H1 (cell line): ENCODE measurements at regions not wholly inside any gene's neighbourhood (a gene's known extent, or its start where the extent isn't known, plus 50 kb on each side); places are given as distances from the start of the nearest gene placed in this dataset.

Source experiments
- CTCF ChIA-PET: fragments of 300-600 bp; sonication (Branson Sonifier 250); formaldehyde crosslinking; loops from one replicate; lab custom pipeline; 2021; ENCODE audit not compliant: partially characterized antibody; lab: Charles Lee
- POLR2A ChIA-PET: fragments of 300-600 bp; sonication (Branson Sonifier 250); formaldehyde crosslinking; loops from one replicate; lab custom pipeline; 2021; ENCODE audit warnings: inconsistent platforms; ENCODE audit not compliant: partially characterized antibody; lab: Charles Lee
- DNase-seq, 2 experiments: peaks; one replicate each; pipeline versions ENCODE4 v3.0.0 to v3.0.0-alpha.2; 2010 to 2022; ENCODE audit warnings: low spot score in 2 of 2, low read depth in 1 of 2, mixed read lengths in 1 of 2
- FAIRE-seq: peaks from 2 replicates; lab custom pipeline; 2011; peaks lifted over from hg19 to GRCh38; lab: Jason Lieb, UNC
- H2AFZ ChIP-seq: 2 replicates; pipeline ENCODE4 v1.8.1; 2012; ENCODE audit warnings: low read length, inconsistent platforms
- H2AK5ac ChIP-seq: 2 replicates; pipeline ENCODE4 v1.6.1; 2013; ENCODE audit warnings: low read depth, low read length
- H2BK120ac ChIP-seq: replicated peaks from 2 replicates; pipeline ENCODE3; 2013; ENCODE audit warnings: low read depth, low read length, inconsistent platforms
- H2BK12ac ChIP-seq: 2 replicates; pipeline ENCODE4 v1.6.1; 2013; ENCODE audit warnings: low read depth, low read length
- H2BK15ac ChIP-seq: 2 replicates; pipeline ENCODE4 v1.6.1; 2013; ENCODE audit warnings: low read length
- H2BK20ac ChIP-seq: 2 replicates; pipeline ENCODE4 v1.6.1; 2013; ENCODE audit warnings: low read length
- H2BK5ac ChIP-seq: 2 replicates; pipeline ENCODE4 v1.6.1; 2013; ENCODE audit warnings: low read depth, low read length
- H3K14ac ChIP-seq: 2 replicates; pipeline ENCODE4 v1.6.1; 2013; ENCODE audit warnings: inconsistent platforms; ENCODE audit not compliant: insufficient read length
- H3K18ac ChIP-seq: 2 replicates; pipeline ENCODE4 v1.6.1; 2013; ENCODE audit warnings: low read length; ENCODE audit errors: extremely low read depth
- H3K23ac ChIP-seq: 2 replicates; pipeline ENCODE4 v1.6.1; 2013; ENCODE audit warnings: inconsistent platforms; ENCODE audit not compliant: insufficient read length
- H3K23me2 ChIP-seq: 2 replicates; pipeline ENCODE4 v1.6.1; 2013; ENCODE audit warnings: low read depth, low read length
- H3K27ac ChIP-seq: 2 replicates; pipeline ENCODE4 v1.6.1; 2011; ENCODE audit warnings: low read depth, low read length, inconsistent platforms
- H3K27me3 ChIP-seq, 4 experiments: replicated peaks in 1 of 4; 1 replicate in 1 of 4; 2 replicates in 3 of 4; pipeline versions ENCODE4 v1.6.1 to v1.8.1; 2011 to 2013; ENCODE audit warnings: low read length in 3 of 4, mild to moderate bottlenecking in 3 of 4, inconsistent platforms in 2 of 4, mixed read lengths in 2 of 4, moderate library complexity in 1 of 4; ENCODE audit not compliant: control insufficient read depth in 3 of 4, insufficient read depth in 3 of 4; ENCODE audit errors: extremely low read depth in 1 of 4
- H3K36me3 ChIP-seq, 4 experiments: 2 replicates each; pipeline versions ENCODE4 v1.6.1 to v1.8.1; 2011 to 2013; ENCODE audit warnings: mild to moderate bottlenecking in 4 of 4, low read length in 3 of 4, moderate library complexity in 2 of 4, control low read depth in 1 of 4, inconsistent platforms in 1 of 4; ENCODE audit not compliant: insufficient read depth in 4 of 4, control insufficient read depth in 2 of 4
- H3K4ac ChIP-seq: replicated peaks from 2 replicates; pipeline ENCODE3; 2013; ENCODE audit warnings: low read length, low read depth, mixed read lengths, inconsistent platforms; ENCODE audit not compliant: insufficient read length
- H3K4me1 ChIP-seq, 4 experiments: replicated peaks in 1 of 4; 1 replicate in 1 of 4; 2 replicates in 3 of 4; pipeline versions ENCODE4 v1.6.1 to v1.8.1; 2011 to 2013; ENCODE audit warnings: low read length in 3 of 4, inconsistent platforms in 2 of 4, mixed read lengths in 1 of 4; ENCODE audit not compliant: insufficient read depth in 4 of 4, control insufficient read depth in 3 of 4
- H3K4me2 ChIP-seq, 2 experiments: 2 replicates each; pipeline versions ENCODE4 v1.6.1 to v1.8.1; 2011 to 2013; ENCODE audit warnings: low read depth in 2 of 2, low read length in 2 of 2, control low read depth in 1 of 2, inconsistent platforms in 1 of 2, mild to moderate bottlenecking in 1 of 2; ENCODE audit not compliant: insufficient read depth in 1 of 2
- H3K4me3 ChIP-seq, 4 experiments: fragments of 200-600, 300-600 bp in 1 of 4; sonication (generic), shearing (Covaris generic), sonication (Bioruptor Twin) in 1 of 4; 2 replicates each; pipeline versions ENCODE4 v1.5.1 to v1.8.1; 2011 to 2016; ENCODE audit warnings: low read length in 4 of 4, low read depth in 3 of 4, control low read depth in 2 of 4, inconsistent platforms in 2 of 4, mild to moderate bottlenecking in 2 of 4, mixed read lengths in 1 of 4, moderate library complexity in 1 of 4; ENCODE audit not compliant: insufficient read depth in 2 of 4; ENCODE audit errors: extremely low read depth in 1 of 4
- H3K56ac ChIP-seq: replicated peaks from 2 replicates; pipeline ENCODE3; 2013; ENCODE audit warnings: low read depth, mild to moderate bottlenecking, mixed read lengths, low read length, inconsistent platforms; ENCODE audit not compliant: insufficient read length
- H3K79me1 ChIP-seq: 2 replicates; pipeline ENCODE4 v1.6.1; 2013; ENCODE audit warnings: low read depth, low read length, control low read depth
- H3K79me2 ChIP-seq, 2 experiments: 2 replicates each; pipeline versions ENCODE4 v1.6.1 to v1.8.1; 2012 to 2013; ENCODE audit warnings: low read length in 2 of 2, mild to moderate bottlenecking in 2 of 2, inconsistent platforms in 1 of 2; ENCODE audit not compliant: insufficient read depth in 2 of 2, control insufficient read depth in 1 of 2
- H3K9ac ChIP-seq, 4 experiments: replicated peaks in 1 of 4; 1 replicate in 1 of 4; 2 replicates in 3 of 4; pipeline versions ENCODE4 v1.6.1 to v1.8.1; 2011 to 2013; ENCODE audit warnings: low read depth in 3 of 4, low read length in 3 of 4, control low read depth in 2 of 4, mild to moderate bottlenecking in 2 of 4, moderate library complexity in 2 of 4, inconsistent platforms in 1 of 4; ENCODE audit errors: extremely low read depth in 1 of 4
- H3K9me3 ChIP-seq, 2 experiments: 2 replicates each; pipeline versions ENCODE4 v1.6.1 to v1.8.1; 2012 to 2013; ENCODE audit warnings: mild to moderate bottlenecking in 2 of 2, moderate library complexity in 2 of 2, control low read depth in 1 of 2, inconsistent platforms in 1 of 2, low read depth in 1 of 2, low read length in 1 of 2, mixed read lengths in 1 of 2; ENCODE audit not compliant: insufficient read depth in 2 of 2
- H4K20me1 ChIP-seq, 2 experiments: replicated peaks in 1 of 2; 2 replicates each; pipeline versions ENCODE3 to v1.8.1; 2011 to 2013; ENCODE audit warnings: inconsistent platforms in 2 of 2, low read length in 2 of 2, mild to moderate bottlenecking in 1 of 2; ENCODE audit not compliant: insufficient read depth in 2 of 2, control insufficient read depth in 1 of 2
- H4K5ac ChIP-seq: 2 replicates; pipeline ENCODE4 v1.6.1; 2013; ENCODE audit warnings: low read length, low read depth, mixed read lengths, inconsistent platforms; ENCODE audit not compliant: insufficient read length
- H4K8ac ChIP-seq: 2 replicates; pipeline ENCODE4 v1.8.0; 2013; ENCODE audit warnings: mild to moderate bottlenecking, moderate library complexity, low read length, inconsistent platforms; ENCODE audit not compliant: insufficient read depth; ENCODE audit errors: extremely low read depth
- H4K91ac ChIP-seq: replicated peaks from 2 replicates; pipeline ENCODE3; 2013; ENCODE audit warnings: low read length, mixed read lengths, inconsistent platforms; ENCODE audit not compliant: insufficient read length
- BRCA1 ChIP-seq: IDR thresholded peaks from 2 replicates; pipeline ENCODE4 v1.6.1; 2012; ENCODE audit warnings: low read depth, low read length, improper control_type of control experiment
- CEBPB ChIP-seq: IDR thresholded peaks from 2 replicates; pipeline ENCODE4 v1.6.1; 2012; ENCODE audit warnings: low read depth, low read length
- CHD2 ChIP-seq: IDR thresholded peaks from 2 replicates; pipeline ENCODE4 v1.6.1; 2012; ENCODE audit warnings: low read length, improper control_type of control experiment
- CREB1 ChIP-seq: IDR thresholded peaks from 2 replicates; pipeline ENCODE4 v1.6.1; 2012; ENCODE audit warnings: inconsistent platforms
- E2F6 ChIP-seq: IDR thresholded peaks from 2 replicates; pipeline ENCODE4 v1.6.1; 2012; ENCODE audit warnings: inconsistent platforms
- EZH2 ChIP-seq: fragments of 200-600 bp; sonication (generic); IDR thresholded peaks from 2 replicates; pipeline ENCODE4 v1.7.1; 2012; ENCODE audit warnings: low read depth, mild to moderate bottlenecking, moderate library complexity, low read length, inconsistent platforms; ENCODE audit not compliant: severe bottlenecking
- GABPA ChIP-seq: IDR thresholded peaks from 2 replicates; pipeline ENCODE4 v1.6.1; 2011; ENCODE audit warnings: mild to moderate bottlenecking, low read length, moderate library complexity, borderline replicate concordance; ENCODE audit not compliant: insufficient read depth
- POLR2A ChIP-seq, 2 experiments: IDR thresholded peaks; 1 replicate in 1 of 2; 2 replicates in 1 of 2; pipeline ENCODE4 v1.6.1; 2011; ENCODE audit warnings: low read depth in 2 of 2, low read length in 2 of 2, mild to moderate bottlenecking in 2 of 2; ENCODE audit errors: control extremely low read depth in 1 of 2
- POLR2AphosphoS5 ChIP-seq: IDR thresholded peaks from 2 replicates; pipeline ENCODE4 v1.6.1; 2011; ENCODE audit warnings: low read depth, low read length
- POU5F1 ChIP-seq: IDR thresholded peaks from 2 replicates; pipeline ENCODE4 v1.6.1; 2011; ENCODE audit warnings: low read depth, mild to moderate bottlenecking, low read length, moderate library complexity
- SP2 ChIP-seq: IDR thresholded peaks from 2 replicates; pipeline ENCODE4 v1.6.1; 2012; ENCODE audit warnings: mild to moderate bottlenecking, low read length, inconsistent platforms
- TAF1 ChIP-seq: IDR thresholded peaks from 2 replicates; pipeline ENCODE4 v1.6.1; 2011; ENCODE audit warnings: mild to moderate bottlenecking, low read depth, low read length
- TAF7 ChIP-seq: optimal IDR thresholded peaks from 2 replicates; pipeline ENCODE3; 2011; ENCODE audit warnings: low read depth, mild to moderate bottlenecking, inconsistent platforms, low read length, moderate library complexity, borderline replicate concordance
- TBP ChIP-seq: IDR thresholded peaks from 2 replicates; pipeline ENCODE4 v1.6.1; 2011; ENCODE audit warnings: low read depth, low read length, improper control_type of control experiment
- WGBS, 2 experiments: shearing (Covaris generic) in 1 of 2; methylation state at CpG; one replicate each; pipeline versions ENCODE4 v1.1.6 to v1.1.7; 2013 to 2015; ENCODE audit warnings: low lambda C conversion rate in 2 of 2, mixed read lengths in 2 of 2, inconsistent platforms in 1 of 2, low coverage in 1 of 2, missing lambda C conversion rate in 1 of 2; ENCODE audit not compliant: insufficient replicate concordance in 2 of 2, insufficient coverage in 1 of 2, insufficient read length in 1 of 2; ENCODE audit errors: extremely low coverage in 1 of 2, missing lambda C conversion rate in 1 of 2; 5-methylcytosine and 5-hydroxymethylcytosine counted together

GRCh38 chr2:129256642-129257041 is 722.8 kb upstream of the RAB6C start:
- no peak overlapping the region for H3K4ac ChIP-seq
- no peak overlapping the region for H2BK15ac ChIP-seq
- POLR2A ChIA-PET: interaction anchor here (1.1 kb wide), 1 partner anchor 58 kb away, joined by 3 read pairs; no protein-coding TSS in a partner anchor
- CTCF ChIA-PET: interaction anchor here (0.8 to 1.6 kb wide), 3 partner anchors 9 to 141 kb away, joined by 3 to 4 read pairs (median 3); no protein-coding TSS in a partner anchor
- no peak overlapping the region for H4K91ac ChIP-seq
- no peaks in the 10 kb centered on the region for H3K4me1 ChIP-seq
- DNase-seq (no peak), FAIRE-seq (no peak)
- no peak overlapping the region for H2BK12ac ChIP-seq
- no peak overlapping the region for H4K5ac ChIP-seq
- no peaks in the 10 kb centered on the region for H3K36me3 ChIP-seq
- no peak overlapping the region for H3K4me2 ChIP-seq
- no peaks in the 10 kb centered on the region for H3K79me2 ChIP-seq
- H3K4me3 ChIP-seq: no peak overlapping the region
- TF ChIP-seq TAF7 (no peak), CEBPB (no peak), SP2 (no peak), CHD2 (no peak), BRCA1 (no peak), POU5F1 (no peak), E2F6 (no peak), TBP (no peak), CREB1 (no peak), GABPA (no peak), TAF1 (no peak), POLR2A (IDR thresholded peaks at IDR 0.05; ENCODE audit: control extremely low read depth in 1 of 2, low read depth in 2 of 2, low read length in 2 of 2) (no peak), POLR2AphosphoS5 (no peak), EZH2 (no peak)
- no peak overlapping the region for H3K18ac ChIP-seq
- peaks cover 13% of the 10 kb centered on the region; the same call in 1 of the 2 replicates for H3K23me2 ChIP-seq
- WGBS, 2 experiments: 100% methylated on average over 2 of the region's 2 CpGs; no CpG with 5 or more reads in 1 of the 2 experiments
- H2AK5ac ChIP-seq: no peak overlapping the region
- no peak overlapping the region for H2BK5ac ChIP-seq
- H4K8ac ChIP-seq: no peak overlapping the region
- H2AFZ ChIP-seq: no peak overlapping the region
- peaks cover 0 to 9% of the 10 kb centered on the region in 2 experiments; a peak in 3 of 4 replicates for H3K9me3 ChIP-seq
- no peak overlapping the region for H3K9ac ChIP-seq
- H3K14ac ChIP-seq: no peak overlapping the region
- no peak overlapping the region for H2BK120ac ChIP-seq
- H3K79me1 ChIP-seq: no peaks in the 10 kb centered on the region; the same call in 1 of the 2 replicates
- no peaks in the 10 kb centered on the region for H4K20me1 ChIP-seq
- no peak overlapping the region for H3K27ac ChIP-seq
- no peak overlapping the region for H2BK20ac ChIP-seq
- H3K27me3 ChIP-seq: no peaks in the 10 kb centered on the region
- H3K56ac ChIP-seq: no peak overlapping the region
- H3K23ac ChIP-seq: no peak overlapping the region
